ENCODE measurements at regions not wholly inside any gene's neighbourhood (a gene's known extent, or its start where the extent isn't known, plus 50 kb on each side); places are given as distances from the start of the nearest gene placed in this dataset.

- Histone ChIP-seq H2AFZ (ENCODE audit: low read length) (no peak overlapping the region), H3K27ac (ENCODE audit: low read depth, low read length, poor library complexity, severe bottlenecking) (no peak overlapping the region), H3K4me1 (ENCODE audit: insufficient read depth, low read length, poor library complexity, severe bottlenecking) (no peaks in the 10 kb centered on the region), H3K36me3 (ENCODE audit: insufficient read depth, low read length) (no peaks in the 10 kb centered on the region), H3K9me3 (ENCODE audit: low read length) (no peaks in the 10 kb centered on the region), H4K20me1 (ENCODE audit: insufficient read depth, low read length) (no peaks in the 10 kb centered on the region), H3K4me3 (ENCODE audit: low read depth, low read length, poor library complexity, severe bottlenecking) (no peak overlapping the region), H3K4me2 (ENCODE audit: low read length) (no peak overlapping the region), H3K79me2 (ENCODE audit: insufficient read depth, low read depth, low read length) (no peaks in the 10 kb centered on the region), H3K9me2 (ENCODE audit: insufficient read depth, low read length) (no peaks in the 10 kb centered on the region)
- ChIA-PET POLR2A (interaction anchor here (0.8 to 1.2 kb wide), 2 partner anchors 15 to 23 kb away, joined by 3 to 4 read pairs; no protein-coding TSS in a partner anchor), CTCF (ENCODE audit: unreplicated experiment) (interaction anchor here (1.2 kb wide), 1 partner anchor 10 kb away, joined by 4 read pairs; no protein-coding TSS in a partner anchor)
- BruUV-seq (replicated peaks): no TSS peak
- intact Hi-C loops (cut with micrococcal nuclease; ENCODE audit: unreplicated experiment): loop anchor here (10.0 kb wide), 1 partner anchor 171 kb away; no protein-coding TSS in a partner anchor
- no peak for TF ChIP-seq CTCF (conservative IDR thresholded peaks at IDR 0.05; ENCODE audit: low read length)
- TF ChIP-seq EZH2phosphoT487 (IDR thresholded peaks at IDR 0.05; ENCODE audit: borderline replicate concordance, low read depth, low read length): no peak
- no peak for DNase-seq (ENCODE audit: low spot score)
These were observed 199.3 kb upstream of the SEMA6A start for GRCh38 chr5:116773926-116774325.

GRCh38 chr5:116772806-116773205 is 198.2 kb upstream of the SEMA6A start:
- intact Hi-C loops (cut with micrococcal nuclease; ENCODE audit: unreplicated experiment): loop anchor here (10.0 kb wide), 1 partner anchor 172 kb away; no protein-coding TSS in a partner anchor
- POLR2A ChIA-PET: interaction anchor here (0.6 to 0.9 kb wide), 2 partner anchors 298 to 1421 kb away, joined by 3 read pairs; no protein-coding TSS in a partner anchor
- no peaks in the 10 kb centered on the region for H4K20me1 ChIP-seq (ENCODE audit: insufficient read depth, low read length)
- no peak overlapping the region for H2AFZ ChIP-seq (ENCODE audit: low read length)
- CTCF ChIA-PET (ENCODE audit: unreplicated experiment): interaction anchor here (1.2 kb wide), 1 partner anchor 9 kb away, joined by 4 read pairs; no protein-coding TSS in a partner anchor
- no peak for TF ChIP-seq CTCF (conservative IDR thresholded peaks at IDR 0.05; ENCODE audit: low read length)
- no peak for TF ChIP-seq EZH2phosphoT487 (IDR thresholded peaks at IDR 0.05; ENCODE audit: borderline replicate concordance, low read depth, low read length)
- no peak overlapping the region for H3K27ac ChIP-seq (ENCODE audit: low read depth, low read length, poor library complexity, severe bottlenecking)
- no peaks in the 10 kb centered on the region for H3K36me3 ChIP-seq (ENCODE audit: insufficient read depth, low read length)
- no peaks in the 10 kb centered on the region for H3K4me1 ChIP-seq (ENCODE audit: insufficient read depth, low read length, poor library complexity, severe bottlenecking)
- no TSS peak for BruUV-seq (replicated peaks)
- DNase-seq (ENCODE audit: low spot score): no peak
- H3K4me2 ChIP-seq (ENCODE audit: low read length): no peak overlapping the region
- H3K79me2 ChIP-seq (ENCODE audit: insufficient read depth, low read depth, low read length): no peaks in the 10 kb centered on the region
- H3K4me3 ChIP-seq (ENCODE audit: low read depth, low read length, poor library complexity, severe bottlenecking): no peak overlapping the region
- H3K9me3 ChIP-seq (ENCODE audit: low read length): no peaks in the 10 kb centered on the region
- H3K9me2 ChIP-seq (ENCODE audit: insufficient read depth, low read length): no peaks in the 10 kb centered on the region

- H3K36me3 ChIP-seq (ENCODE audit: insufficient read depth, low read length): no peaks in the 10 kb centered on the region
- H3K4me1 ChIP-seq (ENCODE audit: insufficient read depth, low read length, poor library complexity, severe bottlenecking): no peaks in the 10 kb centered on the region
- POLR2A ChIA-PET: no interaction called here
- 0 out of 2 replicates have a peak overlapping the region, but pooled peaks have one; percentile 9 for H2AFZ ChIP-seq (ENCODE audit: low read length)
- intact Hi-C loops (cut with micrococcal nuclease; ENCODE audit: unreplicated experiment): loop anchor here (10.0 kb wide), 1 partner anchor 173 kb away; no protein-coding TSS in a partner anchor
- no peaks in the 10 kb centered on the region for H3K79me2 ChIP-seq (ENCODE audit: insufficient read depth, low read depth, low read length)
- H4K20me1 ChIP-seq (ENCODE audit: insufficient read depth, low read length): no peaks in the 10 kb centered on the region
- H3K9me2 ChIP-seq (ENCODE audit: insufficient read depth, low read length): no peaks in the 10 kb centered on the region
- CTCF ChIA-PET (ENCODE audit: unreplicated experiment): no interaction called here
- H3K4me3 ChIP-seq (ENCODE audit: low read depth, low read length, poor library complexity, severe bottlenecking): no peak overlapping the region
- no peak for DNase-seq (ENCODE audit: low spot score)
- no peak overlapping the region for H3K27ac ChIP-seq (ENCODE audit: low read depth, low read length, poor library complexity, severe bottlenecking)
- BruUV-seq (replicated peaks): no TSS peak
- H3K4me2 ChIP-seq (ENCODE audit: low read length): no peak overlapping the region
- no peaks in the 10 kb centered on the region for H3K9me3 ChIP-seq (ENCODE audit: low read length)
- no peak for TF ChIP-seq CTCF (conservative IDR thresholded peaks at IDR 0.05; ENCODE audit: low read length)
- TF ChIP-seq EZH2phosphoT487 (IDR thresholded peaks at IDR 0.05; ENCODE audit: borderline replicate concordance, low read depth, low read length): no peak
These were observed 197.5 kb upstream of the SEMA6A start for GRCh38 chr5:116772152-116772501.
